ENCODE measurements at regions not wholly inside any gene's neighbourhood (a gene's known extent, or its start where the extent isn't known, plus 50 kb on each side); places are given as distances from the start of the nearest gene placed in this dataset.
"Not testable (repeated sequence)": the region's sequence is repeated elsewhere in the genome, so short reads cannot be mapped to it uniquely, and the experiment has no call there.

- not testable (repeated sequence) for DNase-seq
Observed at GRCh38 chr3:48101301-48101650, 85.1 kb upstream of the MAP4 start.

GRCh38 chr3:48092270-48092669 lies 76.1 kb upstream of the MAP4 start:
- DNase-seq = no peak

DNA sequence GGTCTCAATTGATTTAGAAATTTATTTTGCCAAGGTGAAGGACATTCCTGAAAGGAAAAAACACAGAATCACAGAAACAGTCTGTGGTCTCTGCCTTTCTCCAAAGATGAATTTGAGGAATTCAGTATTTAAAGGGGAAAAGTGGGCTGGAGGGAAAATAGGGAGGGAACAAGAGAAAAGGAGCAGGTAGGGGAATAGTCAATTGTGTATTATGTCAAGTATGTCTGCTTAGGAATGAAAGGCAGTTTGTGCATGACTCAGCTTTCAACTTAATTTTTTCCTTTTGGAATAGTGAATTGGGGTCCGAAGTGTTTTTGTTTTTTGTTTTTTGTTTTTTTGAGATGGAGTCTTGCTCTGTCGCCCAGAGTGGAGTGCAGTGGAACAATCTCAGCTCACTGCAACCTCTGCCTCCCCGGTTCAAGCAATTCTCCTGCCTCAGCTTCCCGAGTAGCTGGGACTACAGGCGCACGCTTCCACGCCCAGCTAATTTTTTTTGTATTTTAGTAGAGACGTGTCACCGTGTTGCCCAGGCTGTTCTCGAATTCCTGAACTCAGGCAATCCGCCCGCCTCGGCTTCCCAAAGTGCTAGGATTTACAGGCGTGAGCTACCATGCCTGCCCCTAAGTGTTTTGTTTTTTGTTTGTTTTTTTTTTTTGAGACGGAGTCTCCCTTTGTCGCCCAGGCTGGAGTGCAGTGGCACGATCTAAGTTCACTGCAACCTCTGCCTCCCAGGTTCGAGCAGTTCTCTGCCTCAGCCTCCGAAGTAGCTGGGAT lies 74.1 kb upstream of the MAP4 start:
- no peak for DNase-seq

- peak; percentile 61 for DNase-seq
Observed at GRCh38 chr3:48088749-48089466, 72.7 kb upstream of the MAP4 start.

GRCh38 chr3:48088056-48088748 lies 72.0 kb upstream of the MAP4 start:
- DNase-seq = no peak

- DNase-seq = no peak
Observed at GRCh38 chr3:48086705-48087104, 70.5 kb upstream of the MAP4 start.

GRCh38 chr3:48084929-48085328 lies 68.7 kb upstream of the MAP4 start:
- DNase-seq = no peak

GRCh38 chr3:48084170-48084569 lies 68.0 kb upstream of the MAP4 start:
- DNase-seq = no peak

DNA sequence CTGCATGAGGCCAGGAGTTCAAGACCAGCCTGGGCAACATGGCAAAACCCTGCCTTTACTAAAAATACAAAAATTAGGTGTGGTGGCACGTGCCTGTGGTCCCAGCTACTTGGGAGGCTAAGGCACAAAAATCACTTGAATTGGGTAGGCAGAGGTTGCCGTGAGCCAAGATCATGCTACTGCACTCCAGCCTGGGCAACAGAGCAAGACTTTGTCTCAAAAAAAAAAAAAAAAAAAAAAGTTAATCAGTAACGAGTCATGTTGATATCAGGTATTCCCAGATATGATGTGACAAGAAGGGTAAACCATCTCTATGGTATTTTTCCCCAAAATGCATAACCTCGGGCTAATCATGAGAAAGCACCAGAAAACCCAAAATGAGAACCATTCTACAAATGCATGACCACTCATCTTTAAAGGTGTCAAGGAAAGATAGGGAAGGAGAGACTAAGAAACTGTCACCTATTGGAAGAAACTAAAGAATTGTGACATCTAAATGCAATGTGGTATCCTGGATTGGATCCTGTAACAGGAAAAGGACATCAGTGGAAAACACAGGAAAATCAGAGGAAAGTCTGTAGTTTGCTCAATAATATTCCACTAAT lies 66.5 kb upstream of the MAP4 start:
- DNase-seq = no peak

DNA sequence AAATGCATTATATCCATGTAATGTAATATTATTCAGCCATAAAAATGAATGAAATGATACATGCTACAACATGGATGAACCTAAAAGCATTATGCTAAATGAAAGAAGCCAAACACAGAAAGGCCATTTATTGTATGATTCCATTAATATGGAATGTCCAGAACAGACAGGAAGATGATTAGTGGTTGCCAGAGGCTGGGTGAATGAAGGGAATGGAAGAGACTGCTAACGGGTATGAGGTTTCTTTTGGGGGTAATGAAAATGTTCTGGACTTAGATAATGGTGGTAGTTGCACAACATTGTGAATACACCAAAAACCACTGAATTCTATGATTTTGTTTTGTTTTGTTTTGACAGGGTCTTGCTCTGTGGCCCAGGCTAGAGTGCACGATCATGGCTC lies 61.6 kb upstream of the MAP4 start:
- no peak for DNase-seq

- DNase-seq = no peak
Observed at GRCh38 chr3:48070030-48070429, 53.8 kb upstream of the MAP4 start.

- no peak for DNase-seq
Observed at GRCh38 chr3:48069339-48069738, 53.1 kb upstream of the MAP4 start.

GRCh38 chr3:48068886-48069285 lies 52.7 kb upstream of the MAP4 start:
- DNase-seq = no peak

- DNase-seq = not testable (repeated sequence)
Observed at GRCh38 chr3:48068320-48068719, 52.1 kb upstream of the MAP4 start.

- no peak for DNase-seq
Observed at GRCh38 chr3:48067271-48067670, 51.1 kb upstream of the MAP4 start.
